DMS 273 (cell line): ENCODE measurements at regions not wholly inside any gene's neighbourhood (a gene's known extent, or its start where the extent isn't known, plus 50 kb on each side); places are given as distances from the start of the nearest gene placed in this dataset.
A peak's percentile ranks its signal among the peaks of the same experiment; 100 is the strongest.

Experiments used
- DNase-seq: peaks from one replicate; lab custom pipeline; 2025; ENCODE audit not compliant: unreplicated experiment; lab: John Stamatoyannopoulos, UW

- DNase-seq = no peak
Measured at GRCh38 chrX:151476604-151477303, 79.7 kb downstream of the VMA21 start.

- DNase-seq = no peak
Measured at GRCh38 chrX:151478058-151478457, 81.1 kb downstream of the VMA21 start.

GRCh38 chrX:151488677-151489076, 74.8 kb upstream of the PASD1 start:
- peak; percentile 63 for DNase-seq

GRCh38 chrX:151505796-151506195, 57.7 kb upstream of the PASD1 start:
- DNase-seq = peak; percentile 75

- DNase-seq = no peak
Measured at GRCh38 chrX:151510203-151510602, 53.3 kb upstream of the PASD1 start.

GRCh38 chrX:151513472-151513871, 50.0 kb upstream of the PASD1 start:
- DNase-seq = no peak
